ENCODE measurements at regions not wholly inside any gene's neighbourhood (a gene's known extent, or its start where the extent isn't known, plus 50 kb on each side); places are given as distances from the start of the nearest gene placed in this dataset.

- no peak for DNase-seq
Observed at GRCh38 chr2:129059476-129059875, 740.8 kb upstream of the HS6ST1 start.

GRCh38 chr2:129061069-129061768, 742.6 kb upstream of the HS6ST1 start:
- DNase-seq, result no peak

DNA sequence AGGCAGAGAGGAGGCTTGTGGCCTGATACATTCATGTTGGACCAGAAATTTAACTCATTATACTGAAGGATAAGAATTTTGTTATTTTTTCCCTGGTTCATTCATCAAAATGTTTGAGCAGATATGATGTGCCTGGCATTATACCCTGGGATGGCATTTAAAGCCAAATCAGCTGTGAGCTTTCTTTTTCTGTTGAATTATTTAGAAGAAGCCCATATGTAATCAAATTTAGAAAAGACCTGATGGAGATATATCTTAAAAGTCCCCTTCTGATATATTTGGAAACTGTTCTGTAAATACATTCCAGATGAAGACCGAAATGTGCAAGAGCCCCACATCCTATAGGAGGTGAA, 743.1 kb upstream of the HS6ST1 start:
- DNase-seq, result no peak

DNA sequence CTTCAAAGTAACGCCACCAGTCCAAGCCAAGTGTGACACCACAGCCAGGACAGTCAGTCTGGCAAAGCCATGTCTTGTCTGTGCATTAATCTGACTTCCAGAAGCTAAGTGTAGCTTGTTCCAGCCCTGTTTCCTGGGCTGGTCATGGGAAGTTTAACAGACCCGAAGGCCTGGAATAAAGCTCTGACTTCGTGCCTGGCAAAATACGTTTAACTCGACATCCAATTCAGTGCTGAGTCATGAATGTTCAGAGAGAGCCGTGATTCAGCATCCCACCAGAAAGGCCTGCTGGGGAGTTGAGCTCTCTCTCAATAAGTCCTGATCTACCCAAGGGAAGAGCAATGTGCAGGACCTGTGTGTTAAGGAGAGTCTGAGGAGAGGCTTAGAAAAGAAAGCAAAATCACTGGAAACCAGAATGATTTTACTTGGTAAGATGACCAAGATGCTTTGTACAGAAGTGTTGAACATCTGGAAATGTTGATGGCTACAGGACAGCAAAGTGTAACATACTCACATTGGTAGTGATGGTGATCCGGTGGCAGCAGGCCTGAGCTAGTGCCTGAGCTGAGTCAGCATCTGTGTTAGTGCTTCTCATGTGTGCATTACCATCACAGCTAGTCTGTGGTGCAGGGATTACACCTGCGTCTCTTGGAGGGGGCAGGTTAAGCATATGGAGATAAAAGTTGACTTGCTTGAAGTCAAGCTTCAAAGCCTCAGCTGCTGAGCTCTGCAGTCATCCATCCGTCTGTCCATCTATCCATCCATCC, 743.7 kb upstream of the HS6ST1 start:
- DNase-seq, result no peak

- no peak for DNase-seq
Observed at GRCh38 chr2:129067070-129067469, 748.4 kb upstream of the HS6ST1 start.

DNA sequence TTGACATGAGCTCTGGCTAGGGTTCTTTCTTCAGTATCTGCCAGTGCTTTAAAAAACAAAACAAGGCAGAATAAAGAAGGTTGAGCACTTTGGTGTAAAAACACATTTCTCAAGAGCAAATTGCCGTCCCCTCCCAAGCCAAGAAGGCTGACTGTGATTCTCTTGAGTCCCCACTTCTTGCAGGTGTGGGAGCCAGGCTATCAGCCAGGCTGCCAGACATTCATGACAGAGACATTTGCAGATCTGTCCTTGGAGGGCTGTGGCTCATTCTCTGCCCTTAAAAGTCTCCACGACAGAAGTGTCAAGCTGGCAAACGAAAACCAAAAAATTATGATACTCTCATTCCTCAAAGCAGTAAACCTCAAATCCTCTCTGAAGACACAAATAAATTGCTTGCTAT, 749.3 kb upstream of the HS6ST1 start:
- DNase-seq, result no peak

DNA sequence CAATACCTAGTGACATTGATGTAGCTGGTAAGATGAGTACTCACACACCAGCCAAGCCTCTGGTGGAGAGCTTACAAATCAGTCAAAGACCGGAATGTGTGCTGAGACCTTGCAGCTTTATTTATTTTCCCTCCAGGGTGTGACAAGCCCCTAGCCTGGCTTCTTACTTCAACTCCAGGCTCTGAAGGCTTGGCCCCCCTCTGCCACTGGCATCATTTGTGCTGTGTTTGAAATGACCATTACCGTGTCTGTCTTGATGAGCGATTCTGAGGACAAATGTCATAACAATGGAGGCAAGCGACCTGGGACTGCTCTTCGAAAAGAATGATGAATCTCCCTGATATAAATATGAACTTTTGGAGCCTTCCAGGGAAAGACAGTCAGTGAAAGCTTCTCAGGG, 749.9 kb upstream of the HS6ST1 start:
- no peak for DNase-seq

GRCh38 chr2:129069875-129070594, 751.4 kb upstream of the HS6ST1 start:
- DNase-seq, result no peak

DNA sequence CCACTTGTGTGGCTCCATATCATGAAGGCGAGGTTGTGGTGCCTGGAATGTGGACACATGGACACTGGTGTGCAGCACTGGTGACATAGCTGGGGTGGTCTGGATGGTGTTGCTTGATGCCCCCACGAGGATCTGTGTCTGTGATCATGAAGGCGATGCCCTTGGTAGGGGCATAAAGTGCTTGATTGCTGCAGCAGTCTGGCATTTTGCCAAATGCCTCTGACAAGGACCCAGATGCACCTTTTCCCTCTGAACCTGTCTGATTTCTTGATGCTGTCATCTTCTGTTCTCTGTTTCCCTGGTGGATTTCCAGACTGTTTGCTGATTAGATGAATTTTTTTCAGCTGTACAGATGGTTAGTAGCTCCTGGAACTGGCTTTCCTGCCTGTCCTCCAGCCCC, 752.0 kb upstream of the HS6ST1 start:
- DNase-seq, result no peak

DNA sequence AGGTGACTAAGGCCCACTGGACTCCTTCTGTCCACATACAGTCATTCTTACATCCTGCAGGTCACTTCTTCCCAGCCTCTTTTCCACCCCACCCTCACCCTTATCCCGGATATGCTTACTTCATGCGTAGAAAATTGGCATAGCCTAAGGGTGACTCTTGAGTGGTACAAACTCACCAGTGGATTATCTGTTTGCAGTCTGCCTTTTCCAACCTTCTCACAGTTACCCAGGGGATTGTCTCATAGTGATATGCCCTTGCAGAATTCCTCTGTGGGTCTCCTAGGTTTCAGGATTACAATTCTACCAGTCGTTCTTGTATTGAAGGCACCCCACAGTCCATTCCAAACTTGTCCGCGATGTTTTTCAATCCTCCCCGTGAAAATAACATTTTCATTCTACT, 752.9 kb upstream of the HS6ST1 start:
- DNase-seq, result no peak

DNA sequence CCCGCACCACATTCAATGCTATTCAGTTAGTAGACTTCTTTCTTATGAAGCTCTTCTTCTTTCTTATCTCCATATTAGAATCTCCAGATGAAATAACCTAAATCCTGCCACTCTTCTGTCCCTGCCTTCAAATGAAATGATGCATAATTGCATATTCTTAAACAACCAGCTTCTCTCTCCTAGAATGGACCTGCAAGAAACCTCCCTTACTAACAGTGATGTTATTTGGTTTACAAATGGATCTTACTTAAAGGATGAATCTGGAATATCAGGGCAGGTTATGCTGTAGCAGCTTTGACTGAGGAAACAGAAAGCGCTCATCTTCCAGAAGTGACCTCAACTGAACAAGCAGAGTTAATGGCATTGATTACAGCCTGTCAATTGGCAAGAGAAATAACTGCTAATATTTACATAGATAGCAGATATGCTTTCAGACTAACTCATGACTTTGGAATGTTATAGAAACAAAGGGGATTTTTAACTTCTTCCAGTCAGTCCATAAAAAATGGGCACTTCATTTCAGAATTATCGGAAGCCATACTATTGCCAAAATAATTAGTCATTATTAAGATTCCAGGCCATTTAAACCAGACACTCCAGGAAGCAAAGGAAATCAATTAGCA, 755.7 kb upstream of the HS6ST1 start:
- DNase-seq, result no peak

DNA sequence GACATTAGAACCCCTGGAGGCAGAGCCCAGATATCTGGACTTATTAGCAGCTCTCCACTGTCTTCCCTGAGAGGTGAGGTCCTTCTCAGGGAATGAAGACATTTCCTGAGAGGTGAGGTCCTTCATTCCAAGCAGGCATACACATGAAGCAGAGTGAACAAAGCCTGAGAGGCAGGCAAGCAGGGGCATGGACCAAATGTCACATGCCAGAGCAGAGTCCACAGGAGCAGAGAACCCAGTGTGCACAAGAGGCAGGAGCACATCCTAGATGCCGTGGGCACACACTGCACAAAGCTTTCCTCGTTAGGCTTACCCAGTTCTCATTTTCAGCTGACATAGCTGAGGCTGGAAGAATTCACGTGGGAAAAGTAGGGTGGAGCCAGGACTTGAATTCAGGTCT, 759.9 kb upstream of the HS6ST1 start:
- no peak for DNase-seq

- no peak for DNase-seq
Observed at GRCh38 chr2:129080715-129081476, 762.2 kb upstream of the HS6ST1 start.

DNA sequence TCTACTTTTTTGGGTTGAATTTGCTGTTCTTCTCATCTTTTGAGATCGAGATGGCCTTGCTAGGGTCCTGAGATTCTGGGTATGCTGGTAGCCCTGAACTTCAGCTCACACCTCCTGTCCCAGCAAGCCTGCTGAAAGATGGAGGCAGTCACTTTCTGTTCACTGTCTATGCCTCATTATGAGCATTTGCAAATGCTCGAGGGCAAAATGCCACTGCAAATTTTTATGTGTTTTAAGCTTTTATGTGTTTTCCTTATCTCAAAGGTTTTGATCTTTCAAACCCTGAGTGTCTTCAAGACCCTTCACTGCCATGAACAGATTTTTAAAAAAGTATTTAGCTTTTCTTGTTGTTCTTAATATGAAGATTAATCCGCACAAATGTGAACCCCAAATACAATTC, 766.7 kb upstream of the HS6ST1 start:
- DNase-seq, result no peak

DNA sequence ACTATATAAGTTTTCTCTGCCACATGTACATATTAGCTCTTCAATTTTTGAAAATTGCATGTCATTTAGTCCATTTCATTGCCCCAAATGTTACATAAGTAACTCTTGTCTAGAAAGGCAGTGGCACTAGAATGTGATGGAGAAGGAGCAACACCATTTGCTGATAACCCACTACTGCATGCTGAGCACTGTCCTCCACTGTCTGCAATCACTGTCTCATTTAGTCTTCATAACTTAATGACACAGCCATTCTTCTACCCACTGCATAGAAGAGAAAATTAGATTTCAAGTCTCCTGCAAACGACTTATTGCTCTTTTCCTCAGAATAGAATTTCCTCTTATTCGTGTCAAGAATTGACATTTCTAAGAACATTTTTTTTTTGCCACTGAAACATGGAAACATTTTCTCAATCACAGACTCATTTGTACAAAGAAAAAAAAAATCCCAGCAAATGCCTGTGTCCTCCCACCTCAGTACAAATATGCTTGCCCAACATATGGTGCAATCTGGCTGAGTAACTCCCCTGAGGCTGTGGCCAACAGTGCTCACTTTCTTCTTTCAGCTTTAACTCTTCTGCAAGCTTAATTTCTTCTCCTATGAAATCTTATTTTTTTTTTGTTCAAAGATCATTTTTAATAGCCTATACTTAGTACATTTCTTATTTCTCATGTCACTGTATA, 768.6 kb upstream of the HS6ST1 start:
- DNase-seq, result no peak

DNA sequence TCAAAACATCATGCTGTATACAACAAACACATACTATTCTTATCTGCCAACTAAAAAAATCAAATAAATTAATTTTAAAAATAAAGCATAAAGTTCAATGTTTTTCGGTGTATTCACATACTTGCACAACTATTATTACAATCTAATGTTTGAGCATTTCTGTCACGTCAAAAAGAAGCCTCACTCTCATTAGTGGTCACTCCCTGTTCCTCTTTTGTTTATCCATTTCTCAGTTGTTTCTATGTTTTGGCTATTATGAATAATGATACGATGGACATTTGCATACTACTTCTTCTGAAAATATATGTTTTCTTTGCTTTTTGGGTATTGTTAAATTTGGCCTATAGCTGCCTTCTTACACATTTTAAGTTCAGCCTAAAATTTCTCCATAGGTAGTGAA, 773.0 kb upstream of the HS6ST1 start:
- no peak for DNase-seq

DNA sequence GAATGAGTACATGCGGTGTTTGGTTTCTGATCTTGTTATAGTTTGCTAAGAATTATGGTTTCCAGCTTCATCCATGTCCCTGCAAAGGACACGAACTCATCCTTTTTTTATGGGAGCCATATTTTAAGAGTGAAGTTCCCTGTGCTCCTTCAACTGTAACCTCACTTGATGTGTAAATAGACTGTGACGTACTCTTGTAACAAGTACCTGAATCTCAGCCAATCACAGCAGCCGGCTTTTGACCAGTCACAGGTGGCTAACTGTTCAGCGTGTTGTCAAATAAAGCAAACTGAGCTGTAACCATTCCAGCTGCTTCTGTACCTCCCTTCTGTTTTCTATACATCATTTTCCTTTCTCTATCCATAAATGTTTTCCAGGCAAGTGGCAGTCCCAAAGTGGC, 774.3 kb upstream of the HS6ST1 start:
- no peak for DNase-seq

DNA sequence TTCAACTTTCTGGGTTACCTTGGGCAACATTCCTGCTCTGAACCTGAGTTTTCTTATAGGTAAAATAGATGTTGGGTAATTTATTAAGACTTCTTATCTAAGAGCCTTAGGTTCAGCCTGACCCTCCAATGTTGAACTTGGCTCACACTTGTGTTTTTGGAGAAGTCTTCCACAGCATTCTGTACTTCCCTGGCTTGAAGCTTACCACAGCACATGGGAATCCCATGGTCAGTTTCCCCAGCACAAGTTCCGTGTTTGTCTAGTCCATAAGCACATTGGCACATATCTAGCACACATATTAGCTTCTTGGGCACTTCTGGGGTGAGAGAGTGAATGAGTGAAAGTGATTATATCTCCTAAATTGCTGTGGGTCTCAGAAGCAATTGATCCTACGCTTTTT, 782.5 kb upstream of the HS6ST1 start:
- no peak for DNase-seq

DNA sequence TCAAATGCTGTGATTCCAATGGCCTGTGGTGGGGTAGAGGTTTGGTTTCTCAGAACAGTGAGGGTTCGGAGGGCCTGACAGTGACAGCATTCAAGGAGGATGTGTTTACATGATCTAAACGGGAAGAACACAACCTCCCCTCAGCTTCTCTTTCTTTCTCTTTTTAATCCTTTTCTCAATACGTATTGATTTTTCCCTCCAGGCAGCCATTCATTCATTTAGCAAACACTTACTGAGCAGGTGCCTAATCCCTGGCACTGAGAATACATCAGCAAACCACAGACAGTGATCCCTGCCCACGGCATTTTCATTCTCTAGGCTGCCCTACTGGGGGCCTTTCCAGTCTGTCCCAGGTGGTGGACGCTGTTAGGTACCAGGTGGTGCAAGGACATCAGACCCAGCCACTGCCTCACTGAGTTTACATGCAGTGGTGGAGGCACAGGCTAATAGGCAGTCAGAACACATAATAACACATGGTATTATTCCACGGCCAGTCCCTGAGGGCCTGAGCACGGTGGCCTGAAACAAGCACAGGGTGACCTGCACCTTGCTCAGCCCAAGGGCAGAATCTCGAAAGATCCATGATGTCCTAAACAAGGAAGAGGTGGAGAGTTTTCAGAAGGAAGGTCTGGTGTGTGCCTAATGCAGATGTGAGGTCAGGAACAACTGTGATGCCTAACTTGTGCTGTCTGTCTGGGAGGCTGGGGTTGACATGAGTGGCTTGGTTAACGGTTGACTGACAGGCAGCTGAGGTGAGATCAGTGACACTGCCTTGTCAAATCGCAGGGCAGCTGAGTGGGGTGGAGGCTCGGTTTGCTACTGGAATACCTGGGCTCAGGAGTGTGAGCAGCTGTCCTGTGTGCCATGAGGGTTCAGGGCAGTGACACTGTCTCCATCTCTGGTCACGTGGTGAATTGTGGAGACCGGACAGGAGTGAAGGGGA, 785.5 kb upstream of the HS6ST1 start:
- no peak for DNase-seq

- no peak for DNase-seq
Observed at GRCh38 chr2:129112181-129112580, 793.5 kb upstream of the HS6ST1 start.

DNA sequence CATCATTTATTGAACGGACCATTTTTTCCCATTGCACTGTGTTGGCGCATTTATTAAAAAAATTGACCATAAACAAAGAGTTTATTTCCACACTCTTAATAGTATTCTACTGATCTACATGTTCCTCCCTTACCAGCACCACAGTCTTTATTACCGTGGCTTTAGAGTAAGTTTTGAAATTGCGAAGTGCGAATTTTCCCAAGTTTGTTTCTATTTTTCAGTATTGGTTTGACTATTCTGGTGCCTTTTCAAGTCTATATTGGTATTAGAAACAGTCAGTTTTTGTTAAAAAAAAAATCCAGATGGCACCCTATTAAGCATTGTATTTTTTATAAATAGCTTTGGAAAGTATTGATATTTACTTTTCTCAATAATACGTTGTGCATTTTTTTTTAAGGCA, 795.1 kb upstream of the HS6ST1 start:
- no peak for DNase-seq

All from stimulated activated CD4-positive, alpha-beta T cell treated with anti-CD3 and anti-CD28 coated beads, Interleukin-2, amount 100 ng/mL, for 24 hours (primary cell).